Heart right ventricle (tissue), 16 donors: ENCODE measurements at regions not wholly inside any gene's neighbourhood (a gene's known extent, or its start where the extent isn't known, plus 50 kb on each side); places are given as distances from the start of the nearest gene placed in this dataset.
"Not testable (repeated sequence)": the region's sequence is repeated elsewhere in the genome, so short reads cannot be mapped to it uniquely, and the experiment has no call there.

Source experiments
- ATAC-seq, 8 donors: fragments of 200-7000 bp; cut with Tn5 transposase; one replicate each; pipeline ENCODE4 v1.9.1; 2020; ENCODE audit warnings: mild to moderate bottlenecking in 8 of 8, moderate library complexity in 8 of 8, moderate number of reproducible peaks in 1 of 8
- DNase-seq, 2 donors: peaks; one replicate each; pipeline ENCODE4 v3.0.0-alpha.2; 2020
- H3K27ac ChIP-seq, 10 donors: fragments of 200-600 bp; sonication (generic) in 2 of 10; one replicate each; pipeline versions ENCODE4 v1.5.0 to v1.8.0; 2020 to 2022; ENCODE audit warnings: mild to moderate bottlenecking in 3 of 10
- H3K27me3 ChIP-seq, 7 donors: fragments of 200-600 bp; one replicate each; pipeline ENCODE4 v1.8.0; 2021 to 2022; ENCODE audit warnings: mild to moderate bottlenecking in 2 of 7
- H3K36me3 ChIP-seq, 9 donors: fragments of 200-600 bp; sonication (generic) in 1 of 9; one replicate each; pipeline versions ENCODE4 v1.5.0 to v1.8.0; 2020 to 2022; ENCODE audit warnings: mild to moderate bottlenecking in 2 of 9
- H3K4me1 ChIP-seq, 9 donors: fragments of 200-600 bp; sonication (generic) in 1 of 9; one replicate each; pipeline versions ENCODE4 v1.5.0 to v1.8.0; 2020 to 2022; ENCODE audit warnings: mild to moderate bottlenecking in 4 of 9
- H3K4me3 ChIP-seq, 10 donors: fragments of 200-600 bp; sonication (generic) in 2 of 10; one replicate each; pipeline versions ENCODE4 v1.5.0 to v1.8.0; 2020 to 2022; ENCODE audit warnings: mild to moderate bottlenecking in 7 of 10, moderate library complexity in 2 of 10
- H3K9me3 ChIP-seq, 11 donors: fragments of 200-600 bp in 10 of 11; sonication (generic) in 2 of 11; one replicate each; pipeline versions ENCODE4 v1.5.0 to v1.8.0; 2013 to 2022; ENCODE audit warnings: mild to moderate bottlenecking in 2 of 11, control low read depth in 1 of 11, moderate library complexity in 1 of 11
- CTCF ChIP-seq, 9 donors: fragments of 200-600 bp; sonication (generic) in 2 of 9; IDR thresholded peaks; one replicate each; pipeline versions ENCODE4 v1.5.0 to v1.8.0; 2021 to 2022; ENCODE audit warnings: antibody characterized with exemption in 9 of 9, mild to moderate bottlenecking in 5 of 9, moderate library complexity in 1 of 9
- whole genome bisulfite sequencing, 2 donors: extraction: QIAGEN DNeasy Blood & Tissue Kit; methylation state at CpG; one replicate each; pipeline ENCODE4 v1.1.7; 2013; ENCODE audit warnings: inconsistent platforms in 1 of 2; 5-methylcytosine and 5-hydroxymethylcytosine counted together
- intact Hi-C, 10 donors: fragments of 100-400 bp; cut with DNase I; formaldehyde crosslinking; loops; one replicate each; pipeline versions ENCODE4 v1.11.1 to v1.14.2; 2022
- donor health status: Arrhythmogenic right ventricular cardiomyopathy.
- donor health status: ischemic (EF 13 %, LVEDD 7.1; RV severe dilation, severe dysfunction).
- donor health status: healthy with polysubstance abuse.
- donor health status: DM: no; HTN: yes; CAD: no.
- donor health status: DM: no; HTN: no; CAD: no.
- donor health status: ischemic (EF 25% LVEDD 6.9; RV normal size, moderate dysfunction).
- donor health status: ischemic (EF 25% LVEDD 5.7; RV mildly dilated, moderate dysfunction).
- donor health status: healthy.
- donor health status: DM: yes; HTN: yes; CAD: no.
- donor health status: Ischemic cardiomyopathy.
- donor health status: ischemic (EF 35%, LVEDD 5.7; RV mildly dilated, moderate dysfunction).
- donor health status: nonischemic (EF 11% LVEDD 7.7; RV severe dilation, severe dysfunction).
- donor health status: DM: yes; HTN: yes; CAD: no.
- donor health status: PGD.
- donor health status: ischemic (EF 29% LVEDD 5.4; RV normal size, mild dysfunction).
- donor health status: nonischemic (EF 23%, LVEDD 6.1; RV moderate dilation, normal function).

- WGBS, 2 donors, result 94 to 100% methylated on average over 1 of the region's 1 CpG
- no peaks in the 10 kb centered on the region for H3K36me3 ChIP-seq
- H3K9me3 ChIP-seq, result peaks cover 0 to 6% (median 0%) of the 10 kb centered on the region in 11 donors
- intact Hi-C loops, result no loop called here
- H3K4me1 ChIP-seq, result peaks cover 0 to under 1% (median 0%) of the 10 kb centered on the region in 9 donors
- TF ChIP-seq CTCF (IDR thresholded peaks at IDR 0.05), result no peak
- ATAC-seq, result no peak
- no peak for DNase-seq
- no peak overlapping the region for H3K27ac ChIP-seq
- H3K4me3 ChIP-seq, result no peak overlapping the region
- no peaks in the 10 kb centered on the region for H3K27me3 ChIP-seq
Observed at GRCh38 chr12:96085475-96085874, 50.1 kb upstream of the LTA4H start.

GRCh38 chr12:96086190-96086589 lies 50.8 kb upstream of the LTA4H start:
- ATAC-seq, DNase-seq, intact Hi-C loops, H3K9me3 ChIP-seq, H3K36me3 ChIP-seq, H3K4me1 ChIP-seq, H3K4me3 ChIP-seq, H3K27ac ChIP-seq, H3K27me3 ChIP-seq: not testable (repeated sequence)

GRCh38 chr12:96091833-96092232 lies 56.4 kb upstream of the LTA4H start:
- intact Hi-C loops, result no loop called here
- ATAC-seq (no peak), DNase-seq (no peak)
- Histone ChIP-seq H3K4me3 (no peak overlapping the region), H3K9me3 (peaks cover 0 to 4% (median 0%) of the 10 kb centered on the region in 11 donors), H3K4me1 (peaks cover 0 to 29% (median 13%) of the 10 kb centered on the region in 9 donors), H3K27ac (no peak overlapping the region), H3K36me3 (no peaks in the 10 kb centered on the region), H3K27me3 (no peaks in the 10 kb centered on the region)
- WGBS, 2 donors, result 83 to 91% methylated on average over 1 of the region's 1 CpG
- TF ChIP-seq CTCF (IDR thresholded peaks at IDR 0.05), result no peak

GRCh38 chr12:96093543-96094196 lies 58.3 kb upstream of the LTA4H start:
- Histone ChIP-seq H3K36me3 (no peaks in the 10 kb centered on the region), H3K9me3 (peaks cover 0 to 4% (median 0%) of the 10 kb centered on the region in 11 donors), H3K4me1 (peaks cover 0 to 30% (median 17%) of the 10 kb centered on the region in 9 donors), H3K27me3 (no peaks in the 10 kb centered on the region), H3K27ac (peak overlapping the region in 5 of 10 donors; percentile 22 to 61 (median 38)), H3K4me3 (no peak overlapping the region)
- 70 to 74% methylated on average over 6 of the region's 6 CpGs for WGBS, 2 donors
- DNase-seq (no peak), ATAC-seq (no peak)
- intact Hi-C loops, result no loop called here
- TF ChIP-seq CTCF (IDR thresholded peaks at IDR 0.05), result no peak

- Histone ChIP-seq H3K9me3 (peaks cover 0 to 4% (median 0%) of the 10 kb centered on the region in 11 donors), H3K4me1 (peaks cover 0 to 36% (median 22%) of the 10 kb centered on the region in 9 donors), H3K36me3 (no peaks in the 10 kb centered on the region), H3K27me3 (no peaks in the 10 kb centered on the region), H3K27ac (peak overlapping the region in 5 of 10 donors; percentile 22 to 61 (median 38)), H3K4me3 (no peak overlapping the region)
- intact Hi-C loops, result no loop called here
- TF ChIP-seq CTCF (IDR thresholded peaks at IDR 0.05), result peak in 1 of 9 donors; percentile 24
- ATAC-seq (peak in 6 of 8 donors; percentile 57 to 90 (median 78)), DNase-seq (peak in 1 of 2 donors; percentile 37)
- WGBS, 2 donors, result 29 to 31% methylated on average over 4 of the region's 4 CpGs
Observed at GRCh38 chr12:96094201-96094600, 58.8 kb upstream of the LTA4H start.
